DOHH2 (cell line): ENCODE measurements at regions not wholly inside any gene's neighbourhood (a gene's known extent, or its start where the extent isn't known, plus 50 kb on each side); places are given as distances from the start of the nearest gene placed in this dataset.

ENCODE experiments used
- H3F3A ChIP-seq: fragments of 200-600 bp; sonication (generic), shearing (Covaris generic); 2 replicates; pipeline ENCODE4 v1.6.0; 2016; ENCODE audit warnings: antibody characterized with exemption, mild to moderate bottlenecking; ENCODE audit not compliant: control insufficient read depth, insufficient read depth
- H3K27ac ChIP-seq: fragments of 200-600 bp; sonication (generic); 2 replicates; pipeline ENCODE4 v1.5.1; 2014; ENCODE audit warnings: low read depth, mild to moderate bottlenecking, low read length, moderate library complexity
- H3K27me3 ChIP-seq: fragments of 200-600 bp; sonication (generic); 2 replicates; pipeline ENCODE4 v1.6.1; 2014; ENCODE audit warnings: mild to moderate bottlenecking, low read length, mixed read lengths; ENCODE audit not compliant: control insufficient read depth
- H3K36me3 ChIP-seq: fragments of 200-600 bp; sonication (generic); 2 replicates; pipeline ENCODE4 v1.6.1; 2014; ENCODE audit warnings: mild to moderate bottlenecking, low read length, moderate library complexity, mixed read lengths; ENCODE audit not compliant: control insufficient read depth
- H3K4me1 ChIP-seq: fragments of 200-600 bp; sonication (generic); 2 replicates; pipeline ENCODE4 v1.6.1; 2014; ENCODE audit warnings: mild to moderate bottlenecking, low read length, mixed read lengths; ENCODE audit not compliant: control insufficient read depth
- H3K4me2 ChIP-seq: fragments of 200-600 bp; sonication (generic); 2 replicates; pipeline ENCODE4 v1.6.0; 2014; ENCODE audit warnings: mild to moderate bottlenecking, low read length, moderate library complexity
- H3K4me3 ChIP-seq: fragments of 200-600 bp; sonication (generic); 2 replicates; pipeline ENCODE4 v1.5.1; 2014; ENCODE audit warnings: mild to moderate bottlenecking, low read length, mixed read lengths
- H3K79me2 ChIP-seq: fragments of 200-600 bp; sonication (generic); 2 replicates; pipeline ENCODE4 v1.6.1; 2014; ENCODE audit warnings: mild to moderate bottlenecking, low read length, mixed read lengths; ENCODE audit not compliant: control insufficient read depth
- H3K9me2 ChIP-seq: fragments of 200-600 bp; sonication (generic); replicated peaks from 2 replicates; pipeline ENCODE4 v1.6.1; 2014; ENCODE audit warnings: mild to moderate bottlenecking, low read length, mixed read lengths; ENCODE audit not compliant: control insufficient read depth
- H3K9me3 ChIP-seq: fragments of 200-600 bp; sonication (generic); 2 replicates; pipeline ENCODE4 v1.6.1; 2014; ENCODE audit warnings: antibody characterized with exemption, low read length, mixed read lengths; ENCODE audit not compliant: control insufficient read depth, insufficient read depth
- H4K20me1 ChIP-seq: fragments of 200-600 bp; sonication (generic); 2 replicates; pipeline ENCODE4 v1.6.0; 2014; ENCODE audit warnings: low read depth, mild to moderate bottlenecking, antibody characterized with exemption, low read length, moderate library complexity; ENCODE audit not compliant: control insufficient read depth, insufficient read depth
- CTCF ChIP-seq: fragments of 200-600 bp; sonication (generic); IDR thresholded peaks from one replicate; pipeline ENCODE4 v1.5.1; 2014; ENCODE audit warnings: antibody characterized with exemption, mild to moderate bottlenecking, low read depth, low read length; ENCODE audit not compliant: poor library complexity, severe bottlenecking
- EZH2phosphoT487 ChIP-seq: fragments of 200-600 bp; sonication (generic); IDR thresholded peaks from 2 replicates; pipeline ENCODE4 v1.6.1; 2017; ENCODE audit warnings: borderline replicate concordance, mild to moderate bottlenecking, antibody characterized with exemption, low read length, moderate library complexity, mixed read lengths

GRCh38 chr9:135394699-135395645 is 84.6 kb upstream of the PPP1R26 start:
- TF ChIP-seq EZH2phosphoT487 (no peak), CTCF (no peak)
- no peaks in the 10 kb centered on the region for H3K36me3 ChIP-seq
- no peak overlapping the region for H3K27ac ChIP-seq
- no peaks in the 10 kb centered on the region for H3K27me3 ChIP-seq
- no peaks in the 10 kb centered on the region for H4K20me1 ChIP-seq
- no peaks in the 10 kb centered on the region for H3F3A ChIP-seq
- H3K4me2 ChIP-seq = no peak overlapping the region
- no peaks in the 10 kb centered on the region for H3K79me2 ChIP-seq
- H3K4me3 ChIP-seq = no peak overlapping the region
- no peaks in the 10 kb centered on the region for H3K9me2 ChIP-seq
- H3K4me1 ChIP-seq = no peaks in the 10 kb centered on the region
- H3K9me3 ChIP-seq = peaks cover 7% of the 10 kb centered on the region; the same call in 1 of the 2 replicates

GRCh38 chr9:135397142-135397541 is 82.4 kb upstream of the PPP1R26 start:
- H3K9me3 ChIP-seq = peaks cover 7% of the 10 kb centered on the region; the same call in 1 of the 2 replicates
- H3K4me3 ChIP-seq = no peak overlapping the region
- H3K9me2 ChIP-seq = no peaks in the 10 kb centered on the region
- no peaks in the 10 kb centered on the region for H3F3A ChIP-seq
- no peaks in the 10 kb centered on the region for H3K79me2 ChIP-seq
- TF ChIP-seq CTCF (no peak), EZH2phosphoT487 (no peak)
- no peak overlapping the region for H3K4me2 ChIP-seq
- H4K20me1 ChIP-seq = no peaks in the 10 kb centered on the region
- no peak overlapping the region for H3K27ac ChIP-seq
- no peaks in the 10 kb centered on the region for H3K27me3 ChIP-seq
- no peaks in the 10 kb centered on the region for H3K36me3 ChIP-seq
- no peaks in the 10 kb centered on the region for H3K4me1 ChIP-seq

- H3K36me3 ChIP-seq = no peaks in the 10 kb centered on the region
- no peaks in the 10 kb centered on the region for H3F3A ChIP-seq
- no peaks in the 10 kb centered on the region for H3K27me3 ChIP-seq
- no peak overlapping the region for H3K4me3 ChIP-seq
- no peak overlapping the region for H3K4me2 ChIP-seq
- no peaks in the 10 kb centered on the region for H3K9me2 ChIP-seq
- no peak overlapping the region for H3K27ac ChIP-seq
- TF ChIP-seq EZH2phosphoT487 (no peak), CTCF (no peak)
- no peaks in the 10 kb centered on the region for H3K4me1 ChIP-seq
- peaks cover 7% of the 10 kb centered on the region; the same call in 1 of the 2 replicates for H3K9me3 ChIP-seq
- H4K20me1 ChIP-seq = no peaks in the 10 kb centered on the region
- H3K79me2 ChIP-seq = no peaks in the 10 kb centered on the region
Measured at GRCh38 chr9:135399000-135399649, 80.5 kb upstream of the PPP1R26 start.
